GM12878 (cell line): ENCODE measurements at regions not wholly inside any gene's neighbourhood (a gene's known extent, or its start where the extent isn't known, plus 50 kb on each side); places are given as distances from the start of the nearest gene placed in this dataset.

ENCODE experiments used
- ATAC-seq: fragments of 200-7000 bp; cut with Tn5 transposase; 3 replicates; pipeline ENCODE4 v1.9.1; 2020; ENCODE audit warnings: mild to moderate bottlenecking, moderate library complexity
- BruUV-seq: library from RNA; stranded (reverse); fragments of 400-500 nt; replicated peaks from 2 replicates; lab custom pipeline; 2021; lab: Mats Ljungman, UMichigan
- CTCF ChIA-PET: fragments of 300-600 bp; sonication (Branson Sonifier 250); formaldehyde crosslinking; extraction: SDS; loops from one replicate; lab custom pipeline; 2021; ENCODE audit warnings: inconsistent platforms; lab: Yijun Ruan, JAX
- POLR2A ChIA-PET: fragments of 350-600 bp; formaldehyde crosslinking; extraction: SDS; loops from one replicate; lab custom pipeline; 2021; ENCODE audit warnings: inconsistent platforms; lab: Charles Lee
- RAD21 ChIA-PET: fragments of 300-600 bp; sonication (Branson Sonifier 250); formaldehyde crosslinking; loops from one replicate; lab custom pipeline; 2023; ENCODE audit warnings: antibody characterized with exemption; ENCODE audit not compliant: unreplicated experiment; lab: Charles Lee
- SMC1A ChIA-PET: fragments of 300-600 bp; sonication (Branson Sonifier 250); formaldehyde crosslinking; loops from one replicate; lab custom pipeline; 2023; ENCODE audit not compliant: unreplicated experiment, uncharacterized antibody; lab: Charles Lee
- DNase-seq: peaks from one replicate; pipeline ENCODE4 v3.0.0-alpha.2; 2011; ENCODE audit warnings: low read depth, low spot score
- FAIRE-seq: peaks from 3 replicates; lab custom pipeline; 2011; peaks lifted over from hg19 to GRCh38; lab: Jason Lieb, UNC
- H2AFZ ChIP-seq: 2 replicates; pipeline ENCODE4 v1.6.0; 2011; ENCODE audit warnings: low read depth, low read length, control low read depth; ENCODE audit not compliant: control insufficient read depth
- H3K27ac ChIP-seq: 2 replicates; pipeline ENCODE4 v1.5.1; 2011; ENCODE audit warnings: control low read depth; ENCODE audit not compliant: control insufficient read depth, insufficient read depth
- H3K27me3 ChIP-seq, 2 experiments: replicated peaks in 1 of 2; 2 replicates each; pipeline versions ENCODE4 v1.6.0 to v1.6.1; 2011; ENCODE audit warnings: low read length in 1 of 2; ENCODE audit not compliant: control insufficient read depth in 2 of 2, insufficient read depth in 2 of 2
- H3K36me3 ChIP-seq, 2 experiments: 2 replicates each; pipeline ENCODE4 v1.5.1; 2011; ENCODE audit warnings: low read length in 1 of 2; ENCODE audit not compliant: control insufficient read depth in 2 of 2, insufficient read depth in 2 of 2
- H3K4me1 ChIP-seq: 2 replicates; pipeline ENCODE4 v1.6.1; 2011; ENCODE audit warnings: mild to moderate bottlenecking, low read length, moderate library complexity, mixed read lengths; ENCODE audit not compliant: control insufficient read depth, insufficient read depth
- H3K4me2 ChIP-seq: 2 replicates; pipeline ENCODE4 v1.6.0; 2011; ENCODE audit warnings: control low read depth; ENCODE audit not compliant: control insufficient read depth, insufficient read depth
- H3K4me3 ChIP-seq: fragments of 200-600 bp; sonication (generic); 2 replicates; pipeline ENCODE4 v1.5.1; 2016
- H3K79me2 ChIP-seq: 2 replicates; pipeline ENCODE4 v1.6.0; 2011; ENCODE audit warnings: low read length; ENCODE audit not compliant: control insufficient read depth, insufficient read depth
- H3K9ac ChIP-seq: 2 replicates; pipeline ENCODE4 v1.8.0; 2011; ENCODE audit warnings: low read length, control low read depth, mixed read lengths; ENCODE audit not compliant: control insufficient read depth, insufficient read depth
- H3K9me3 ChIP-seq: replicated peaks from 3 replicates; pipeline ENCODE4 v1.5.1; 2011; ENCODE audit warnings: mild to moderate bottlenecking, low read length; ENCODE audit not compliant: control insufficient read depth, insufficient read depth
- H4K20me1 ChIP-seq: 2 replicates; pipeline ENCODE4 v1.6.0; 2011; ENCODE audit not compliant: control insufficient read depth, insufficient read depth
- BACH1 ChIP-seq: fragments of 450-650 bp; IDR thresholded peaks from 2 replicates; pipeline ENCODE4 v1.6.1; 2017; ENCODE audit warnings: mild to moderate bottlenecking, borderline replicate concordance
- BMI1 ChIP-seq: fragments of 450-650 bp; IDR thresholded peaks from 2 replicates; pipeline ENCODE4 v1.6.1; 2016; ENCODE audit warnings: mild to moderate bottlenecking, moderate library complexity, borderline replicate concordance
- CBX3 ChIP-seq: fragments of 200-600 bp; sonication (generic); IDR thresholded peaks from 2 replicates; pipeline ENCODE4 v1.6.1; 2016; ENCODE audit warnings: low read depth, borderline replicate concordance
- CEBPB ChIP-seq, 2 experiments: fragments of 150-350 bp in 1 of 2; IDR thresholded peaks; 2 replicates each; pipeline ENCODE4 v1.6.1; 2012 to 2014; ENCODE audit warnings: low read depth in 2 of 2, low read length in 2 of 2, borderline replicate concordance in 1 of 2, inconsistent platforms in 1 of 2
- CREB1 ChIP-seq: IDR thresholded peaks from 2 replicates; pipeline ENCODE4 v1.6.1; 2012; ENCODE audit warnings: low read depth, mild to moderate bottlenecking, inconsistent platforms
- EGR1 ChIP-seq, 2 experiments: IDR thresholded peaks; 1 replicate in 1 of 2; 2 replicates in 1 of 2; pipeline ENCODE4 v1.6.1; 2011 to 2012; ENCODE audit warnings: low read depth in 2 of 2, low read length in 2 of 2, borderline replicate concordance in 1 of 2, mild to moderate bottlenecking in 1 of 2, moderate library complexity in 1 of 2
- FOXK2 ChIP-seq: fragments of 450-650 bp; IDR thresholded peaks from 2 replicates; pipeline ENCODE4 v1.6.1; 2017; ENCODE audit warnings: mild to moderate bottlenecking, moderate library complexity
- HDAC6 ChIP-seq: fragments of 200-600 bp; sonication (generic); IDR thresholded peaks from one replicate; pipeline ENCODE4 v1.8.0; 2017; ENCODE audit warnings: antibody characterized with exemption; ENCODE audit not compliant: unreplicated experiment
- JUND ChIP-seq: IDR thresholded peaks from 2 replicates; pipeline ENCODE4 v1.6.1; 2012; ENCODE audit warnings: low read depth, mild to moderate bottlenecking, low read length, improper control_type of control experiment, moderate library complexity
- KAT2A ChIP-seq: conservative IDR thresholded peaks from 2 replicates; pipeline ENCODE4 v1.6.1; 2011; ENCODE audit warnings: low read depth, low read length; ENCODE audit not compliant: control insufficient read depth
- LARP7 ChIP-seq: fragments of 450-650 bp; IDR thresholded peaks from 2 replicates; pipeline ENCODE4 v1.6.1; 2017; ENCODE audit warnings: mild to moderate bottlenecking
- MYB ChIP-seq: fragments of 150-350 bp; IDR thresholded peaks from 2 replicates; pipeline ENCODE4 v1.6.1; 2014; ENCODE audit warnings: mild to moderate bottlenecking, low read depth, low read length, borderline replicate concordance
- RBBP5 ChIP-seq: fragments of 200-600 bp; sonication (generic); conservative IDR thresholded peaks from 2 replicates; pipeline ENCODE4 v1.6.1; 2016
- RUNX3 ChIP-seq: IDR thresholded peaks from 2 replicates; pipeline ENCODE4 v1.6.1; 2012; ENCODE audit warnings: low read length, inconsistent platforms
- SMAD1 ChIP-seq: fragments of 450-650 bp; IDR thresholded peaks from 2 replicates; pipeline ENCODE4 v1.6.1; 2018; ENCODE audit warnings: mild to moderate bottlenecking, low read depth; ENCODE audit not compliant: partially characterized antibody
- STAT3 ChIP-seq: IDR thresholded peaks from 2 replicates; pipeline ENCODE4 v1.6.1; 2011; ENCODE audit warnings: low read depth, low read length, improper control_type of control experiment
- SUPT20H ChIP-seq: IDR thresholded peaks from 2 replicates; pipeline ENCODE4 v1.6.1; 2011; ENCODE audit warnings: low read depth, mild to moderate bottlenecking, low read length, moderate library complexity, borderline replicate concordance; ENCODE audit not compliant: control insufficient read depth
- ZNF24 ChIP-seq: fragments of 450-650 bp; IDR thresholded peaks from 2 replicates; pipeline ENCODE4 v1.6.1; 2017; ENCODE audit warnings: antibody characterized with exemption, mild to moderate bottlenecking
- WGBS: methylation state at CpG from one replicate; pipeline ENCODE4 v1.1.6; 2016; ENCODE audit warnings: low lambda C conversion rate; ENCODE audit not compliant: insufficient replicate concordance, insufficient coverage; ENCODE audit errors: missing lambda C conversion rate; 5-methylcytosine and 5-hydroxymethylcytosine counted together
- in situ Hi-C: fragments of 300-500 bp; cut with MboI; formaldehyde crosslinking; loops from 9 replicates; pipeline ENCODE4 v1.14.3; 2018; ENCODE audit warnings: mixed read lengths
- intact Hi-C: fragments of 100-400 bp; cut with micrococcal nuclease; formaldehyde crosslinking; loops from one replicate; pipeline ENCODE4 v1.14.2; 2022; ENCODE audit not compliant: unreplicated experiment
- TF ChIP-seq, protein P1 (sequence below): fragments of 450-650 bp; conservative IDR thresholded peaks from 2 replicates; pipeline ENCODE4 v1.6.1; 2017; ENCODE audit warnings: mild to moderate bottlenecking, moderate library complexity
- TF ChIP-seq, protein P2 (sequence below): fragments of 450-650 bp; IDR thresholded peaks from 2 replicates; pipeline ENCODE4 v1.6.1; 2016; ENCODE audit warnings: mild to moderate bottlenecking, moderate library complexity, borderline replicate concordance

DNA sequence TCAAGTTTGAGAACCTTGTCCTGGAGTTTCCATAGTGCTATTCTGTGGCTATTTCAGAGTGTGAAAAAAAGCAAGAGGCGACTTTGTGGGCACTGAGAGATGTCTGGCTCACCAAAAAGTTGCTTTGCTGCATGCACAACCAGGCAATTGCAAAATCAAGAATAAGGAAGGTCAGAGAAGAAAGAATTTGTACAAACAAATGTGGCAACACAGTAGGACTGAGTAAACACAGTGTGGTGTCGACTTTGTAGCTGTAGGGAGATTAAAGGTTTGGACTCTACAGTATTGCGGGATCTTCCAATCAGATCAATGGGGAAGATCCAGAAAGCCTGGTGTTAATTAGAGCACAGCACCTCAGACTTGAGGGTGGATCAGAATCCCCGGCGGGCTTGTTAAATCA lies 88.1 kb upstream of the PLPP4 start:
- Histone ChIP-seq H3K4me3 (no peak overlapping the region), H2AFZ (no peak overlapping the region), H3K79me2 (no peaks in the 10 kb centered on the region), H3K36me3 (no peaks in the 10 kb centered on the region), H3K9me3 (no peaks in the 10 kb centered on the region), H3K4me1 (no peaks in the 10 kb centered on the region), H3K4me2 (no peak overlapping the region), H3K27ac (no peak overlapping the region), H3K9ac (no peak overlapping the region), H3K27me3 (no peaks in the 10 kb centered on the region), H4K20me1 (no peaks in the 10 kb centered on the region)
- TF ChIP-seq, protein P1, sequence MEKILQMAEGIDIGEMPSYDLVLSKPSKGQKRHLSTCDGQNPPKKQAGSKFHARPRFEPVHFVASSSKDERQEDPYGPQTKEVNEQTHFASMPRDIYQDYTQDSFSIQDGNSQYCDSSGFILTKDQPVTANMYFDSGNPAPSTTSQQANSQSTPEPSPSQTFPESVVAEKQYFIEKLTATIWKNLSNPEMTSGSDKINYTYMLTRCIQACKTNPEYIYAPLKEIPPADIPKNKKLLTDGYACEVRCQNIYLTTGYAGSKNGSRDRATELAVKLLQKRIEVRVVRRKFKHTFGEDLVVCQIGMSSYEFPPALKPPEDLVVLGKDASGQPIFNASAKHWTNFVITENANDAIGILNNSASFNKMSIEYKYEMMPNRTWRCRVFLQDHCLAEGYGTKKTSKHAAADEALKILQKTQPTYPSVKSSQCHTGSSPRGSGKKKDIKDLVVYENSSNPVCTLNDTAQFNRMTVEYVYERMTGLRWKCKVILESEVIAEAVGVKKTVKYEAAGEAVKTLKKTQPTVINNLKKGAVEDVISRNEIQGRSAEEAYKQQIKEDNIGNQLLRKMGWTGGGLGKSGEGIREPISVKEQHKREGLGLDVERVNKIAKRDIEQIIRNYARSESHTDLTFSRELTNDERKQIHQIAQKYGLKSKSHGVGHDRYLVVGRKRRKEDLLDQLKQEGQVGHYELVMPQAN = no peak
- TF ChIP-seq RUNX3 (no peak), SMAD1 (no peak), BMI1 (no peak), FOXK2 (no peak), CEBPB (IDR thresholded peaks at IDR 0.05; ENCODE audit: borderline replicate concordance in 1 of 2, low read depth in 2 of 2, low read length in 2 of 2) (no peak), CBX3 (no peak), RBBP5 (no peak), SUPT20H (no peak), BACH1 (no peak), HDAC6 (no peak), ZNF24 (no peak), EGR1 (IDR thresholded peaks at IDR 0.05; ENCODE audit: borderline replicate concordance in 1 of 2, low read depth in 2 of 2, low read length in 2 of 2) (no peak), LARP7 (no peak), KAT2A (no peak), CREB1 (no peak), MYB (no peak), STAT3 (no peak), JUND (no peak)
- TF ChIP-seq, protein P2, sequence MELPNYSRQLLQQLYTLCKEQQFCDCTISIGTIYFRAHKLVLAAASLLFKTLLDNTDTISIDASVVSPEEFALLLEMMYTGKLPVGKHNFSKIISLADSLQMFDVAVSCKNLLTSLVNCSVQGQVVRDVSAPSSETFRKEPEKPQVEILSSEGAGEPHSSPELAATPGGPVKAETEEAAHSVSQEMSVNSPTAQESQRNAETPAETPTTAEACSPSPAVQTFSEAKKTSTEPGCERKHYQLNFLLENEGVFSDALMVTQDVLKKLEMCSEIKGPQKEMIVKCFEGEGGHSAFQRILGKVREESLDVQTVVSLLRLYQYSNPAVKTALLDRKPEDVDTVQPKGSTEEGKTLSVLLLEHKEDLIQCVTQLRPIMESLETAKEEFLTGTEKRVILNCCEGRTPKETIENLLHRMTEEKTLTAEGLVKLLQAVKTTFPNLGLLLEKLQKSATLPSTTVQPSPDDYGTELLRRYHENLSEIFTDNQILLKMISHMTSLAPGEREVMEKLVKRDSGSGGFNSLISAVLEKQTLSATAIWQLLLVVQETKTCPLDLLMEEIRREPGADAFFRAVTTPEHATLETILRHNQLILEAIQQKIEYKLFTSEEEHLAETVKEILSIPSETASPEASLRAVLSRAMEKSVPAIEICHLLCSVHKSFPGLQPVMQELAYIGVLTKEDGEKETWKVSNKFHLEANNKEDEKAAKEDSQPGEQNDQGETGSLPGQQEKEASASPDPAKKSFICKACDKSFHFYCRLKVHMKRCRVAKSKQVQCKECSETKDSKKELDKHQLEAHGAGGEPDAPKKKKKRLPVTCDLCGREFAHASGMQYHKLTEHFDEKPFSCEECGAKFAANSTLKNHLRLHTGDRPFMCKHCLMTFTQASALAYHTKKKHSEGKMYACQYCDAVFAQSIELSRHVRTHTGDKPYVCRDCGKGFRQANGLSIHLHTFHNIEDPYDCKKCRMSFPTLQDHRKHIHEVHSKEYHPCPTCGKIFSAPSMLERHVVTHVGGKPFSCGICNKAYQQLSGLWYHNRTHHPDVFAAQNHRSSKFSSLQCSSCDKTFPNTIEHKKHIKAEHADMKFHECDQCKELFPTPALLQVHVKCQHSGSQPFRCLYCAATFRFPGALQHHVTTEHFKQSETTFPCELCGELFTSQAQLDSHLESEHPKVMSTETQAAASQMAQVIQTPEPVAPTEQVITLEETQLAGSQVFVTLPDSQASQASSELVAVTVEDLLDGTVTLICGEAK = no peak
- RAD21 ChIA-PET = no interaction called here
- POLR2A ChIA-PET = no interaction called here
- CTCF ChIA-PET = no interaction called here
- ATAC-seq (no peak), DNase-seq (no peak), FAIRE-seq (no peak)
- 13% methylated on average over 5 of the region's 5 CpGs for WGBS
- intact Hi-C loops (no loop called here), in situ Hi-C loops (no loop called here)
- SMC1A ChIA-PET = interaction anchor here (0.6 to 1.4 kb wide), 3 partner anchors 12 to 1362 kb away, joined by 3 to 4 read pairs (median 3); no protein-coding TSS in a partner anchor
- no TSS peak for BruUV-seq
